Astrocyte (in vitro differentiated cells and primary cell): ENCODE measurements at regions not wholly inside any gene's neighbourhood (a gene's known extent, or its start where the extent isn't known, plus 50 kb on each side); places are given as distances from the start of the nearest gene placed in this dataset.

Experiments used
- EZH2 ChIP-seq: IDR thresholded peaks from 2 replicates; pipeline ENCODE4 v1.6.1; 2012; ENCODE audit warnings: mild to moderate bottlenecking, low read length, inconsistent platforms; ENCODE audit not compliant: insufficient read depth
- TF ChIP-seq, protein P1 (sequence below): IDR thresholded peaks from 2 replicates; pipeline ENCODE4 v1.5.1; 2011; ENCODE audit warnings: low read depth, mild to moderate bottlenecking, inconsistent platforms, low read length, moderate library complexity; ENCODE audit not compliant: insufficient read depth

GRCh38 chr6:44538807-44539201, 151.3 kb downstream of the CDC5L start:
- TF ChIP-seq, protein P1, sequence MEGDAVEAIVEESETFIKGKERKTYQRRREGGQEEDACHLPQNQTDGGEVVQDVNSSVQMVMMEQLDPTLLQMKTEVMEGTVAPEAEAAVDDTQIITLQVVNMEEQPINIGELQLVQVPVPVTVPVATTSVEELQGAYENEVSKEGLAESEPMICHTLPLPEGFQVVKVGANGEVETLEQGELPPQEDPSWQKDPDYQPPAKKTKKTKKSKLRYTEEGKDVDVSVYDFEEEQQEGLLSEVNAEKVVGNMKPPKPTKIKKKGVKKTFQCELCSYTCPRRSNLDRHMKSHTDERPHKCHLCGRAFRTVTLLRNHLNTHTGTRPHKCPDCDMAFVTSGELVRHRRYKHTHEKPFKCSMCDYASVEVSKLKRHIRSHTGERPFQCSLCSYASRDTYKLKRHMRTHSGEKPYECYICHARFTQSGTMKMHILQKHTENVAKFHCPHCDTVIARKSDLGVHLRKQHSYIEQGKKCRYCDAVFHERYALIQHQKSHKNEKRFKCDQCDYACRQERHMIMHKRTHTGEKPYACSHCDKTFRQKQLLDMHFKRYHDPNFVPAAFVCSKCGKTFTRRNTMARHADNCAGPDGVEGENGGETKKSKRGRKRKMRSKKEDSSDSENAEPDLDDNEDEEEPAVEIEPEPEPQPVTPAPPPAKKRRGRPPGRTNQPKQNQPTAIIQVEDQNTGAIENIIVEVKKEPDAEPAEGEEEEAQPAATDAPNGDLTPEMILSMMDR = no peak
- no peak for TF ChIP-seq EZH2
